ENCODE measurements at regions not wholly inside any gene's neighbourhood (a gene's known extent, or its start where the extent isn't known, plus 50 kb on each side); places are given as distances from the start of the nearest gene placed in this dataset.
"Not testable (repeated sequence)": the region's sequence is repeated elsewhere in the genome, so short reads cannot be mapped to it uniquely, and the experiment has no call there.

- TF ChIP-seq CTCF (IDR thresholded peaks at IDR 0.05; ENCODE audit: poor library complexity); EZH2phosphoT487 (IDR thresholded peaks at IDR 0.05; ENCODE audit: low read depth, severe bottlenecking, unreplicated experiment): not testable (repeated sequence)
Measured at GRCh38 chr2:67623741-67624140, 226.6 kb downstream of the ETAA1 start.

Data from hepatocyte (in vitro differentiated cells).